ENCODE measurements at regions not wholly inside any gene's neighbourhood (a gene's known extent, or its start where the extent isn't known, plus 50 kb on each side); places are given as distances from the start of the nearest gene placed in this dataset.

GRCh38 chr5:30392897-30393296 lies 800.6 kb upstream of the CDH6 start:
- DNase-seq = no peak
- no peaks in the 10 kb centered on the region for H3K4me1 ChIP-seq
- H3K36me3 ChIP-seq = no peaks in the 10 kb centered on the region
- no peaks in the 10 kb centered on the region for H3K9me3 ChIP-seq
- intact Hi-C loops (cut with DNase I) = no loop called here
- TF ChIP-seq CTCF (IDR thresholded peaks at IDR 0.05) = no peak
- no peak overlapping the region for H3K27ac ChIP-seq
- H3K27me3 ChIP-seq (ENCODE audit: low read depth) = no peaks in the 10 kb centered on the region
- no peak overlapping the region for H3K4me3 ChIP-seq
- ATAC-seq = no peak

GRCh38 chr5:30390095-30390494 lies 803.4 kb upstream of the CDH6 start:
- Histone ChIP-seq H3K27ac (no peak overlapping the region), H3K4me1 (no peaks in the 10 kb centered on the region), H3K4me3 (no peak overlapping the region), H3K36me3 (no peaks in the 10 kb centered on the region), H3K9me3 (no peaks in the 10 kb centered on the region), H3K27me3 (ENCODE audit: low read depth) (no peaks in the 10 kb centered on the region)
- TF ChIP-seq CTCF (IDR thresholded peaks at IDR 0.05) = no peak
- intact Hi-C loops (cut with DNase I) = no loop called here
- DNase-seq (no peak), ATAC-seq (no peak)

GRCh38 chr5:30387974-30388632 lies 805.4 kb upstream of the CDH6 start:
- Histone ChIP-seq H3K36me3 (no peaks in the 10 kb centered on the region), H3K27ac (no peak overlapping the region), H3K4me1 (no peaks in the 10 kb centered on the region), H3K9me3 (no peaks in the 10 kb centered on the region), H3K4me3 (no peak overlapping the region), H3K27me3 (ENCODE audit: low read depth) (no peaks in the 10 kb centered on the region)
- intact Hi-C loops (cut with DNase I) = no loop called here
- ATAC-seq (no peak), DNase-seq (no peak)
- no peak for TF ChIP-seq CTCF (IDR thresholded peaks at IDR 0.05)

- Histone ChIP-seq H3K27ac (no peak overlapping the region), H3K4me1 (no peaks in the 10 kb centered on the region), H3K4me3 (no peak overlapping the region), H3K9me3 (no peaks in the 10 kb centered on the region), H3K36me3 (no peaks in the 10 kb centered on the region), H3K27me3 (ENCODE audit: low read depth) (no peaks in the 10 kb centered on the region)
- no peak for DNase-seq
- no peak for ATAC-seq
- intact Hi-C loops (cut with DNase I) = no loop called here
- no peak for TF ChIP-seq CTCF (IDR thresholded peaks at IDR 0.05)
Observed at GRCh38 chr5:30385754-30386153, 807.7 kb upstream of the CDH6 start.

GRCh38 chr5:30384171-30384570 lies 809.3 kb upstream of the CDH6 start:
- no peaks in the 10 kb centered on the region for H3K36me3 ChIP-seq
- H3K27ac ChIP-seq = no peak overlapping the region
- H3K27me3 ChIP-seq (ENCODE audit: low read depth) = no peaks in the 10 kb centered on the region
- no peaks in the 10 kb centered on the region for H3K9me3 ChIP-seq
- H3K4me3 ChIP-seq = no peak overlapping the region
- DNase-seq = no peak
- TF ChIP-seq CTCF (IDR thresholded peaks at IDR 0.05) = no peak
- no peak for ATAC-seq
- intact Hi-C loops (cut with DNase I) = no loop called here
- H3K4me1 ChIP-seq = no peaks in the 10 kb centered on the region
